HepG2 (cell line): ENCODE measurements at regions not wholly inside any gene's neighbourhood (a gene's known extent, or its start where the extent isn't known, plus 50 kb on each side); places are given as distances from the start of the nearest gene placed in this dataset.

ENCODE experiments used
- NCOA1 ChIP-seq: sonication (generic); formaldehyde crosslinking; IDR thresholded peaks from 2 replicates; pipeline ENCODE4 v1.9.0; 2021; ENCODE audit warnings: missing genetic modification reagents
- NPAS2 ChIP-seq: sonication (generic); formaldehyde crosslinking; IDR thresholded peaks from 2 replicates; pipeline ENCODE4 v1.8.0; 2022; ENCODE audit warnings: mild to moderate bottlenecking, missing genetic modification reagents, borderline replicate concordance
- NR2F2 ChIP-seq: IDR thresholded peaks from 2 replicates; pipeline ENCODE4 v1.6.1; 2012; ENCODE audit warnings: low read depth, inconsistent platforms, borderline replicate concordance
- TCF7L2 ChIP-seq: IDR thresholded peaks from 2 replicates; pipeline ENCODE4 v1.6.1; 2011; ENCODE audit warnings: mild to moderate bottlenecking, low read depth, low read length, moderate library complexity
- ZBTB46 ChIP-seq: sonication (generic); formaldehyde crosslinking; IDR thresholded peaks from 2 replicates; pipeline ENCODE4 v1.4.0; 2020; ENCODE audit warnings: mild to moderate bottlenecking, missing genetic modification reagents, borderline replicate concordance
- ZBTB7A ChIP-seq: sonication (generic); formaldehyde crosslinking; IDR thresholded peaks from 2 replicates; pipeline ENCODE4 v1.8.0; 2022; ENCODE audit warnings: mild to moderate bottlenecking, missing genetic modification reagents
- ZNF263 ChIP-seq: sonication (generic); formaldehyde crosslinking; IDR thresholded peaks from 2 replicates; pipeline ENCODE4 v1.4.0; 2020; ENCODE audit warnings: missing genetic modification reagents
- TF ChIP-seq, protein P1 (sequence below): sonication (generic); IDR thresholded peaks from 2 replicates; pipeline ENCODE4 v1.6.1; 2016; ENCODE audit warnings: low read depth, borderline replicate concordance
- TF ChIP-seq, protein P2 (sequence below): sonication (generic); formaldehyde crosslinking; IDR thresholded peaks from 2 replicates; pipeline ENCODE4 v1.5.0; 2020; ENCODE audit warnings: mild to moderate bottlenecking, missing genetic modification reagents, moderate library complexity
- TF ChIP-seq, protein P3 (sequence below): sonication (generic); formaldehyde crosslinking; IDR thresholded peaks from 2 replicates; pipeline ENCODE4 v1.4.0; 2020; ENCODE audit warnings: missing genetic modification reagents
- TF ChIP-seq, protein P4 (sequence below), 2 experiments: IDR thresholded peaks; 2 replicates each; pipeline ENCODE4 v1.6.1; 2011 to 2012; ENCODE audit warnings: low read length in 2 of 2, borderline replicate concordance in 1 of 2, low read depth in 1 of 2, mild to moderate bottlenecking in 1 of 2, moderate library complexity in 1 of 2

- TF ChIP-seq ZBTB46 (CRISPR knock-in tag), result no peak
- TF ChIP-seq, protein P1, sequence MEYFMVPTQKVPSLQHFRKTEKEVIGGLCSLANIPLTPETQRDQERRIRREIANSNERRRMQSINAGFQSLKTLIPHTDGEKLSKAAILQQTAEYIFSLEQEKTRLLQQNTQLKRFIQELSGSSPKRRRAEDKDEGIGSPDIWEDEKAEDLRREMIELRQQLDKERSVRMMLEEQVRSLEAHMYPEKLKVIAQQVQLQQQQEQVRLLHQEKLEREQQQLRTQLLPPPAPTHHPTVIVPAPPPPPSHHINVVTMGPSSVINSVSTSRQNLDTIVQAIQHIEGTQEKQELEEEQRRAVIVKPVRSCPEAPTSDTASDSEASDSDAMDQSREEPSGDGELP, result no peak
- TF ChIP-seq ZNF263, result no peak
- TF ChIP-seq NPAS2, result no peak
- no peak for TF ChIP-seq NCOA1
- TF ChIP-seq, protein P2, sequence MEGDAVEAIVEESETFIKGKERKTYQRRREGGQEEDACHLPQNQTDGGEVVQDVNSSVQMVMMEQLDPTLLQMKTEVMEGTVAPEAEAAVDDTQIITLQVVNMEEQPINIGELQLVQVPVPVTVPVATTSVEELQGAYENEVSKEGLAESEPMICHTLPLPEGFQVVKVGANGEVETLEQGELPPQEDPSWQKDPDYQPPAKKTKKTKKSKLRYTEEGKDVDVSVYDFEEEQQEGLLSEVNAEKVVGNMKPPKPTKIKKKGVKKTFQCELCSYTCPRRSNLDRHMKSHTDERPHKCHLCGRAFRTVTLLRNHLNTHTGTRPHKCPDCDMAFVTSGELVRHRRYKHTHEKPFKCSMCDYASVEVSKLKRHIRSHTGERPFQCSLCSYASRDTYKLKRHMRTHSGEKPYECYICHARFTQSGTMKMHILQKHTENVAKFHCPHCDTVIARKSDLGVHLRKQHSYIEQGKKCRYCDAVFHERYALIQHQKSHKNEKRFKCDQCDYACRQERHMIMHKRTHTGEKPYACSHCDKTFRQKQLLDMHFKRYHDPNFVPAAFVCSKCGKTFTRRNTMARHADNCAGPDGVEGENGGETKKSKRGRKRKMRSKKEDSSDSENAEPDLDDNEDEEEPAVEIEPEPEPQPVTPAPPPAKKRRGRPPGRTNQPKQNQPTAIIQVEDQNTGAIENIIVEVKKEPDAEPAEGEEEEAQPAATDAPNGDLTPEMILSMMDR (CRISPR knock-in tag), result no peak
- TF ChIP-seq, protein P3, sequence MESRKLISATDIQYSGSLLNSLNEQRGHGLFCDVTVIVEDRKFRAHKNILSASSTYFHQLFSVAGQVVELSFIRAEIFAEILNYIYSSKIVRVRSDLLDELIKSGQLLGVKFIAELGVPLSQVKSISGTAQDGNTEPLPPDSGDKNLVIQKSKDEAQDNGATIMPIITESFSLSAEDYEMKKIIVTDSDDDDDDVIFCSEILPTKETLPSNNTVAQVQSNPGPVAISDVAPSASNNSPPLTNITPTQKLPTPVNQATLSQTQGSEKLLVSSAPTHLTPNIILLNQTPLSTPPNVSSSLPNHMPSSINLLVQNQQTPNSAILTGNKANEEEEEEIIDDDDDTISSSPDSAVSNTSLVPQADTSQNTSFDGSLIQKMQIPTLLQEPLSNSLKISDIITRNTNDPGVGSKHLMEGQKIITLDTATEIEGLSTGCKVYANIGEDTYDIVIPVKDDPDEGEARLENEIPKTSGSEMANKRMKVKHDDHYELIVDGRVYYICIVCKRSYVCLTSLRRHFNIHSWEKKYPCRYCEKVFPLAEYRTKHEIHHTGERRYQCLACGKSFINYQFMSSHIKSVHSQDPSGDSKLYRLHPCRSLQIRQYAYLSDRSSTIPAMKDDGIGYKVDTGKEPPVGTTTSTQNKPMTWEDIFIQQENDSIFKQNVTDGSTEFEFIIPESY (CRISPR knock-in tag), result no peak
- no peak for TF ChIP-seq TCF7L2
- no peak for TF ChIP-seq NR2F2
- TF ChIP-seq ZBTB7A, result no peak
- TF ChIP-seq, protein P4, sequence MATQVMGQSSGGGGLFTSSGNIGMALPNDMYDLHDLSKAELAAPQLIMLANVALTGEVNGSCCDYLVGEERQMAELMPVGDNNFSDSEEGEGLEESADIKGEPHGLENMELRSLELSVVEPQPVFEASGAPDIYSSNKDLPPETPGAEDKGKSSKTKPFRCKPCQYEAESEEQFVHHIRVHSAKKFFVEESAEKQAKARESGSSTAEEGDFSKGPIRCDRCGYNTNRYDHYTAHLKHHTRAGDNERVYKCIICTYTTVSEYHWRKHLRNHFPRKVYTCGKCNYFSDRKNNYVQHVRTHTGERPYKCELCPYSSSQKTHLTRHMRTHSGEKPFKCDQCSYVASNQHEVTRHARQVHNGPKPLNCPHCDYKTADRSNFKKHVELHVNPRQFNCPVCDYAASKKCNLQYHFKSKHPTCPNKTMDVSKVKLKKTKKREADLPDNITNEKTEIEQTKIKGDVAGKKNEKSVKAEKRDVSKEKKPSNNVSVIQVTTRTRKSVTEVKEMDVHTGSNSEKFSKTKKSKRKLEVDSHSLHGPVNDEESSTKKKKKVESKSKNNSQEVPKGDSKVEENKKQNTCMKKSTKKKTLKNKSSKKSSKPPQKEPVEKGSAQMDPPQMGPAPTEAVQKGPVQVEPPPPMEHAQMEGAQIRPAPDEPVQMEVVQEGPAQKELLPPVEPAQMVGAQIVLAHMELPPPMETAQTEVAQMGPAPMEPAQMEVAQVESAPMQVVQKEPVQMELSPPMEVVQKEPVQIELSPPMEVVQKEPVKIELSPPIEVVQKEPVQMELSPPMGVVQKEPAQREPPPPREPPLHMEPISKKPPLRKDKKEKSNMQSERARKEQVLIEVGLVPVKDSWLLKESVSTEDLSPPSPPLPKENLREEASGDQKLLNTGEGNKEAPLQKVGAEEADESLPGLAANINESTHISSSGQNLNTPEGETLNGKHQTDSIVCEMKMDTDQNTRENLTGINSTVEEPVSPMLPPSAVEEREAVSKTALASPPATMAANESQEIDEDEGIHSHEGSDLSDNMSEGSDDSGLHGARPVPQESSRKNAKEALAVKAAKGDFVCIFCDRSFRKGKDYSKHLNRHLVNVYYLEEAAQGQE (IDR thresholded peaks at IDR 0.05; ENCODE audit: borderline replicate concordance in 1 of 2, low read depth in 1 of 2, low read length in 2 of 2), result no peak
Observed at GRCh38 chr4:138838251-138838650, 177.3 kb upstream of the NOCT start.
